Fibroblast of lung (primary cell): ENCODE measurements at regions not wholly inside any gene's neighbourhood (a gene's known extent, or its start where the extent isn't known, plus 50 kb on each side); places are given as distances from the start of the nearest gene placed in this dataset.

Experiments
- CTCF ChIP-seq, 2 donors: IDR thresholded peaks in 1 of 2; conservative IDR thresholded peaks in 1 of 2; 1 replicate in 1 of 2; 2 replicates in 1 of 2; pipeline ENCODE4 v1.5.1; 2011 to 2012; ENCODE audit warnings: low read length in 2 of 2, control low read depth in 1 of 2, inconsistent platforms in 1 of 2, low read depth in 1 of 2, mild to moderate bottlenecking in 1 of 2
- EZH2 ChIP-seq: IDR thresholded peaks from 2 replicates; pipeline ENCODE4 v1.5.1; 2012; ENCODE audit warnings: low read length, control low read depth, mild to moderate bottlenecking; ENCODE audit errors: missing control alignments

GRCh38 chr1:170273291-170274130 lies 127.8 kb downstream of the NTMT2 start:
- TF ChIP-seq CTCF (conservative IDR thresholded peaks at IDR 0.05 in 1 of 2, IDR thresholded peaks at IDR 0.05 in 1 of 2; ENCODE audit: low read depth in 1 of 2, low read length in 2 of 2) (no peak), EZH2 (no peak)
